Loucy (cell line): ENCODE measurements at regions not wholly inside any gene's neighbourhood (a gene's known extent, or its start where the extent isn't known, plus 50 kb on each side); places are given as distances from the start of the nearest gene placed in this dataset.
"Not testable (repeated sequence)": the region's sequence is repeated elsewhere in the genome, so short reads cannot be mapped to it uniquely, and the experiment has no call there.

Experiments
- H2AFZ ChIP-seq: fragments of 200-600 bp; sonication (generic); 2 replicates; pipeline ENCODE4 v1.6.0; 2016; ENCODE audit warnings: antibody characterized with exemption, mild to moderate bottlenecking, low read length, moderate library complexity
- H3F3A ChIP-seq: fragments of 200-600 bp; 2 replicates; pipeline ENCODE4 v1.6.0; 2016; ENCODE audit warnings: antibody characterized with exemption, low read depth, mild to moderate bottlenecking
- H3K27me3 ChIP-seq: fragments of 200-600 bp; sonication (generic); 2 replicates; pipeline ENCODE4 v1.6.1; 2014; ENCODE audit warnings: low read length, mild to moderate bottlenecking; ENCODE audit not compliant: insufficient read depth, poor library complexity, severe bottlenecking
- H3K36me3 ChIP-seq: fragments of 200-600 bp; sonication (generic); 2 replicates; pipeline ENCODE4 v1.6.1; 2016; ENCODE audit warnings: low read length; ENCODE audit not compliant: insufficient read depth
- H3K4me1 ChIP-seq: fragments of 200-600 bp; sonication (generic); 2 replicates; pipeline ENCODE4 v1.5.1; 2014; ENCODE audit warnings: low read length, mild to moderate bottlenecking; ENCODE audit not compliant: insufficient read depth, poor library complexity, severe bottlenecking
- H3K4me2 ChIP-seq: fragments of 200-600 bp; sonication (generic); 2 replicates; pipeline ENCODE4 v1.6.0; 2014; ENCODE audit warnings: antibody characterized with exemption, low read length, low read depth, mild to moderate bottlenecking; ENCODE audit not compliant: poor library complexity, severe bottlenecking
- H3K4me3 ChIP-seq: fragments of 200-600 bp; sonication (generic); 2 replicates; pipeline ENCODE4 v1.5.1; 2014; ENCODE audit warnings: low read length, mild to moderate bottlenecking, mixed read lengths; ENCODE audit not compliant: poor library complexity, severe bottlenecking
- H3K79me2 ChIP-seq: fragments of 200-600 bp; sonication (generic); 2 replicates; pipeline ENCODE4 v1.6.1; 2014; ENCODE audit warnings: low read length; ENCODE audit not compliant: insufficient read depth
- H3K9ac ChIP-seq: fragments of 200-600 bp; sonication (generic); 2 replicates; pipeline ENCODE4 v1.6.0; 2014; ENCODE audit warnings: mild to moderate bottlenecking, low read depth, low read length, moderate library complexity; ENCODE audit not compliant: poor library complexity, severe bottlenecking
- H3K9me2 ChIP-seq: fragments of 200-600 bp; sonication (generic); replicated peaks from 2 replicates; pipeline ENCODE4 v1.6.1; 2016; ENCODE audit warnings: low read depth, low read length, mixed read lengths
- H3K9me3 ChIP-seq: fragments of 200-600 bp; sonication (generic); 2 replicates; pipeline ENCODE4 v1.6.1; 2014; ENCODE audit warnings: mild to moderate bottlenecking, antibody characterized with exemption, low read length, low read depth; ENCODE audit not compliant: insufficient read depth
- H4K20me1 ChIP-seq: fragments of 200-600 bp; sonication (generic); 2 replicates; pipeline ENCODE4 v1.6.0; 2014; ENCODE audit warnings: antibody characterized with exemption, low read length, mild to moderate bottlenecking; ENCODE audit not compliant: insufficient read depth, poor library complexity, severe bottlenecking

DNA sequence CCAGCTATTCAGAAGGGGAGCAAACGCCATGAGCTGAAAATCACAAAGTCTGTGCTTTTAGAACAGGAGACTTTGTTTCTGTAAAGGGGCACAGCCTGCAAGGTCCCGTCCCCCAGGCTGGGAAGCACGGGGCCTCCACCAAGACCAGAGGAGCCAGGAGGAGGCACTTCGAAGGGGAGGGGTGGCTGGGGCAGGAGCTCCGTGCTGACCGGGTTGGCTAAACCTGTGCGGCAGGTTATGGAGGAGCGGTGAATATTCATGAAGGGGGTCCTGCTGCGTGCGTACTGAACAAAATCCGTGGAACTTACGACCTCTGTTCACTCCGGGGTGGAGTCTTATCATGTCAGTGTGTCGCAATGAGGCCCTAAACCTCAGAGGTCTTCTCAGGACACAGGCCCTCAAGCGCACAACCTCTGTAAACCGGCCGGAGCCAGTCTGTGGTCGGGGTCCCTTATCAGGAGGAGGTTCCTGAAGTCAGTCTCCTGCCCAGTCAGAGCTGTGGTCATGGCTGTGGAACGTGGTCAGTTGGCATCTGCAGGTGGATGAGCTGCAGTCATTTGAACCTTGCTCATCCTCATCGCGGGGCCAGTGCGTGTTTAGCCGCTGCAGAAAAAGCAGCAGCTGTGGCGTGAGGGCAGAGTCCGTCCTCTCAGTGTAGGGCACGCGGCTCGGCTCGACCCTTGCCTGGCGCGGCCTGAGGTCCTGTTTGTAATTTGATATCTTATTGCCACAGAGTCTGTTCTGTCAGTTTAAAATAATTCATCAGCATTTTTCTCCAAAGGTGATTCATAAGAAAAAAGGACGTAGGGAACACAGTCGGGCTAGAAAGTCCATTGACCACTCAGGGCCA, 5507.7 kb upstream of the TPTE start:
- H3K79me2 ChIP-seq, H2AFZ ChIP-seq, H3K36me3 ChIP-seq, H3K4me2 ChIP-seq, H3K9ac ChIP-seq, H3K4me1 ChIP-seq, H3K9me3 ChIP-seq, H3F3A ChIP-seq, H3K27me3 ChIP-seq, H4K20me1 ChIP-seq, H3K4me3 ChIP-seq, H3K9me2 ChIP-seq: not testable (repeated sequence)

DNA sequence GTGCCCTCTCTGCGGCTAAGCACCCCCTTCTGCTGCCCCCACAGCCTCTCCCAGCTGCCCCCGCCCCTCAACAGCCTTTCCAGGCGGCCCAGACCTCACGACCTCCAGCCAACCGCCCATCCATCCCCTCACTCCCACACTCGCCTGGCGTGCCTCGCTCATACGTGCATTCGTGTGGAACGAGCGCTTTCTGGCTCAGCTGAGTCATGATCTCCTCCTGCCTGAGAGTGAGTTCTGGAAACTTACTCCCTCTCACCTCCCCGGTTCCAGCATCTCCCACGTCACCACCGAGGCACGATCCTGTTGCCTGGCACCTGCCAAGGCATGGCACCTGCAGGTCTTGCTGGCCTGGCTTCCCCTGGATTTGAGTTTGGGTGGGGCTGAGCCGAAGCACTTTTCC, 5506.2 kb upstream of the TPTE start:
- not testable (repeated sequence) for H3K9me3 ChIP-seq, H3F3A ChIP-seq, H3K36me3 ChIP-seq, H3K4me1 ChIP-seq, H2AFZ ChIP-seq, H3K4me2 ChIP-seq, H3K4me3 ChIP-seq, H3K9ac ChIP-seq, H3K27me3 ChIP-seq, H4K20me1 ChIP-seq, H3K9me2 ChIP-seq, H3K79me2 ChIP-seq

DNA sequence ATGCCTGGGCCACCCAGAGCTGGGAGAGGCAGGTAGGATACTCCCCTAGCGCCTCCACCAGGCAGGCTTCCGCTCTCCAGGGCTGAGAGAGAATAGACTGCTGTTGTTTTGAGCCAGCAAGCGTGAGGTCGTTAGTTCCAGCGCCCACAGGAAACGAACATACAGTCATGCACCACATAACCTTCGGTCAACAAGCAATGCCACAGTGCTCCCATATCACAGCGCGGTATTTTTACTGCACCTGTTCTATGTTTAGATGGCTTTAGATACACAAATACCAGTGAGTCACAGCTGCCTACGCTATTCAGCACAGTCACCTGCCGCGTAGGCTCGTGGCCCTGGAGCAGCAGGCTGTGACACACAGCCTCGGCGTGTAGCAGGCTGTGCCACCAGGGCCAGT, 5502.3 kb upstream of the TPTE start:
- H3K27me3 ChIP-seq, H3K79me2 ChIP-seq, H4K20me1 ChIP-seq, H3F3A ChIP-seq, H3K9ac ChIP-seq, H3K9me3 ChIP-seq, H2AFZ ChIP-seq, H3K4me1 ChIP-seq, H3K4me2 ChIP-seq, H3K4me3 ChIP-seq, H3K36me3 ChIP-seq, H3K9me2 ChIP-seq: not testable (repeated sequence)

DNA sequence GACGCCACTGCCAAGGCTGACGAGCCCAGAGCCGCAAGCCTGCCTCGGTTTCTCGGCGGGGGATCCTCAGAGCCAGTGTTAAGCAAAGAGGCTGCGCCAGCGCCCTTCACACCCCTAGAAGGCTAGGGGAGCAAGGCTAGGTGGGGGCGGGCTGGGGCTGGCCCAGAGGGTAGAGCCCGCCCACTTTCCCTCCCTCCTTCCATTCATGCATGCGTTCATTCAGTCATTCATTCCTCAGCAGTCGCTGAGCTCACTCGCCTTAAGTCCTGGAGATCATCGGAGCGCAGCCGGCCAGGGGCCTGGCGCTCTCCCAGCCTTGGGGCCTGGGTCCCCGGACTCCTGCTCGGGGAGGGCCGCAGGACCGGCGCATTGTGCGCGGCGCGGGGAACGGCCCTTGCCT, 5499.6 kb upstream of the TPTE start:
- not testable (repeated sequence) for H4K20me1 ChIP-seq, H3K27me3 ChIP-seq, H3K4me1 ChIP-seq, H3K4me2 ChIP-seq, H3F3A ChIP-seq, H3K79me2 ChIP-seq, H3K9me2 ChIP-seq, H2AFZ ChIP-seq, H3K9ac ChIP-seq, H3K4me3 ChIP-seq, H3K36me3 ChIP-seq, H3K9me3 ChIP-seq

DNA sequence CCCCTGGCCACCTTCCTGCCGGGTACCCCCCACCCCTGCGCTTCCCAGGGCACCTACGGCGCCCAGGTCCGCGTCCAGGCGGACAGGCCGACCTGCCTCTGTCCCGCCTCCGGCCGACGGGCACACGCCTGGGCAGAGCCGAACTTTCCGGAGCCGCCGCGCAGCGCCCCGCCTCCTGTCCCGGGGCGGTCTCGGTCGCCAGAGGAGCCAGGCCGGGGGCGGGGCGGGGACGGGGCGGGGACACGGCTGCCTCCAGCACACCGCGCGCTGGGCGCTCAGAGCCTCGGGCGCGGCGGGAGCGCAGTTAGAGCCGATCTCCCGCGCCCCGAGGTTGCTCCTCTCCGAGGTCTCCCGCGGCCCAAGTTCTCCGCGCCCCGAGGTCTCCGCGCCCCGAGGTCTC, 5499.1 kb upstream of the TPTE start:
- H3F3A ChIP-seq, H3K9me3 ChIP-seq, H3K4me2 ChIP-seq, H2AFZ ChIP-seq, H3K27me3 ChIP-seq, H3K4me1 ChIP-seq, H3K79me2 ChIP-seq, H4K20me1 ChIP-seq, H3K4me3 ChIP-seq, H3K9ac ChIP-seq, H3K9me2 ChIP-seq, H3K36me3 ChIP-seq: not testable (repeated sequence)

DNA sequence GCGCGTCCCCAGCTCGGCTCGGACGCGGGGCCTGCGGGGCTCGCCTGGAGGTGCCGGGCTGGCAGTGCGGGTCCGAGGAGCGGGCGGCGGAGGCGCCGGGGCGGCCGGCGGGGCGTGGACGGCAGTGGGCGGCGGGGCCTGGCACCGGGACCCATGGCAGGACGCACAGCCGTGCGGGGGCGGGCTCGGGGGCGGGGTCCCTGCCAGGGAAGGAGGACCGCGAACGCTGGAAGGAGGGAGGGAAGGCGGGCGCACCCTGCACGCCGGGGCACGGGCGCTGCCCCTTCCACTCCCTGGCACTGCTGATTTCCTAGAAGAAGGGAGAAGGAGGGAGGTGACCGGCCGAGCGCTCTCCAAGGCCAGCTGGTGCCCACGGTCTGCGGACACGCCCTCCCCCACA, 5498.6 kb upstream of the TPTE start:
- not testable (repeated sequence) for H3K79me2 ChIP-seq, H3K27me3 ChIP-seq, H3K9me2 ChIP-seq, H3K9me3 ChIP-seq, H3K4me2 ChIP-seq, H4K20me1 ChIP-seq, H3K4me1 ChIP-seq, H3K4me3 ChIP-seq, H3K36me3 ChIP-seq, H2AFZ ChIP-seq, H3F3A ChIP-seq, H3K9ac ChIP-seq

DNA sequence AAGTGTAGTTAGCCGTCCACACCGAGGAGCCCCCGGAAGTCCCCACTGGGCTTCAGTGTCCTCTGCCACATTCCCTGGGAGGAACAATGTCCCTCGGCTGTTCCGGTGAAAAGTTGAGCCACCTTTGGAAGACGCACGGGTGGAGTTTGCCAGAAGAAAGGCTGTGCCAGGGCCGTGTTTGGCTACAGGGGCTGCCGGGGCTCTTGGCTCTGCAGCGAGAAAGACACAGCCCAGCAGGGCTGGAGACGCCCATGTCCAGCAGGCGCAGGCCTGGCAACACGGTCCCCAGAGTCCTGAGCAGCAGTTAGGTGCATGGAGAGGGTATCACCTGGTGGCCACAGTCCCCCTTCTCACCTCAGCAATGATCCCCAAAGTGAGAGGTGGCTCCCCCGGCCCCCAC, 5486.2 kb upstream of the TPTE start:
- not testable (repeated sequence) for H3K4me3 ChIP-seq, H3K9me3 ChIP-seq, H3K36me3 ChIP-seq, H3K4me1 ChIP-seq, H3F3A ChIP-seq, H3K9ac ChIP-seq, H3K79me2 ChIP-seq, H2AFZ ChIP-seq, H3K9me2 ChIP-seq, H3K4me2 ChIP-seq, H4K20me1 ChIP-seq, H3K27me3 ChIP-seq
